Right ventricle myocardium superior (tissue), 1 donor: ENCODE measurements at regions not wholly inside any gene's neighbourhood (a gene's known extent, or its start where the extent isn't known, plus 50 kb on each side); places are given as distances from the start of the nearest gene placed in this dataset.
A peak's percentile ranks its signal among the peaks of the same experiment; 100 is the strongest.

Experiments used
- ATAC-seq: fragments of 200-7000 bp; cut with Tn5 transposase; one replicate; pipeline ENCODE4 v1.9.1; 2020; ENCODE audit warnings: mild to moderate bottlenecking; ENCODE audit not compliant: poor library complexity
- DNase-seq: peaks from one replicate; pipeline ENCODE4 v3.0.0-alpha.2; 2020
- intact Hi-C: fragments of 100-400 bp; cut with DNase I; formaldehyde crosslinking; loops from one replicate; pipeline ENCODE4 v1.11.2; 2022
- donor health status: DM: no; HTN: yes; CAD: no; lungs with severe emphysema.

- ATAC-seq (peak; percentile 66), DNase-seq (no peak)
- intact Hi-C loops, result no loop called here
Measured at GRCh38 chr2:20916604-20917286, 93.8 kb upstream of the LDAH start.

GRCh38 chr2:20915271-20915670 lies 92.4 kb upstream of the LDAH start:
- intact Hi-C loops, result no loop called here
- no peak for ATAC-seq
- DNase-seq, result no peak

DNA sequence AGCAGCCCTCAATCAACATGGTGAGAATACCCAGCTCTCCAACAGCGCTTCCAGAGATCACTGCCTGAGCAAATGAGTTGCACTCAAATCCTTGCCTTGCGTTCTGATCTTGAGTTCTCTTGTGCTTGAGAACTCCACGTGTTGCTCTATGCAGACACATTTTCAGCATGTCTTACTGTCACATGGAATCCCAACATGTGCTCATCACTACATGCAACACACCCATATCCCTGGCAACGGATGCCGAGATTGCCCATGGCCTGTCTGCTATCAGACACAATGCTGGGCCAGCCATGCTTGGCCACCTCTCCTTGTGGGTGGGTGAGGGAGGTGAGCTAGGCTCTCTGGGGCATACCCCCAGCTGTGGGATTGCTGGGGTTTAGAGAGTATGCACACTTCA lies 91.9 kb upstream of the LDAH start:
- ATAC-seq, result no peak
- no peak for DNase-seq
- intact Hi-C loops, result no loop called here

DNA sequence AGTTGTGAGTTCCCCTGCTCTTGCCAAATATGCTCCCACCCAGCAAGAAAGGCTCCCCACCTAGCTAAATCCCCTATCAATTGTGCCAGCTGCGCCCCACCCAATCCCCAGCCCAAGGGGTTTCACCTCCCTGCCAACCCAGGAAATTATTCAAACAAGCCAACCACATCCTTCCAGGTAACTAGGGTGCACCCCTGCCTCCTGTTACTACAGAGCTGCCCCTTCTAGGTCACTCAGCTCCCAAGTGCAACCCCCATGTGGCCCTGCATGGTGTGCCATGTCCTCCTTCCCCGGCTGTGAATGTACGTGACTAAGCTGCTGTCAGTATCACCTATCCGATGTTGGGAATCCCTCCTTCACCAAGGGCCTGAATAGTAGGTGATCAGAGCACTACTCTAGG lies 91.2 kb upstream of the LDAH start:
- ATAC-seq, result no peak
- intact Hi-C loops, result no loop called here
- no peak for DNase-seq

GRCh38 chr2:20913491-20913890 lies 90.6 kb upstream of the LDAH start:
- intact Hi-C loops, result no loop called here
- ATAC-seq (no peak), DNase-seq (no peak)

- DNase-seq (no peak), ATAC-seq (no peak)
- intact Hi-C loops, result no loop called here
Measured at GRCh38 chr2:20900052-20900636, 77.2 kb upstream of the LDAH start.

GRCh38 chr2:20897874-20898453 lies 75.1 kb upstream of the LDAH start:
- DNase-seq (no peak), ATAC-seq (no peak)
- intact Hi-C loops, result no loop called here

DNA sequence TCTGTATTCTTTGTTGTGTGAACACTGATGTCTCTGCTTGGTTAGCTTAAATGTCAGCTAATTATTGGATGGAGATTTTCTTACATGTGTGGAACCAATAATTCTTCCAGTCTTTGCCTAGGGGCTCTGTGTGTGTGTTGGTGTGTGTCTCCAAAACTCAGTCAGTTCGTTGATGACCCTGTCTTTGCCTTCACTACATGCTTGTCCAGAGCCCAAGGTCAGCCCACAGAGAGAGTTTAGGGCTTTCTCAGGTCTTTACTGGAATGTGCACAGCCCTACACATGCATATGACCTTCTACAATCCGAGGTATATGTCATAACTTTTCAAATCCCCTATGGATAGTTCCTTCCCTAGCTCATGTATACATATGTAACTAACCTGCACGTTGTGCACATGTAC lies 74.1 kb upstream of the LDAH start:
- no peak for ATAC-seq
- intact Hi-C loops, result no loop called here
- DNase-seq, result no peak

DNA sequence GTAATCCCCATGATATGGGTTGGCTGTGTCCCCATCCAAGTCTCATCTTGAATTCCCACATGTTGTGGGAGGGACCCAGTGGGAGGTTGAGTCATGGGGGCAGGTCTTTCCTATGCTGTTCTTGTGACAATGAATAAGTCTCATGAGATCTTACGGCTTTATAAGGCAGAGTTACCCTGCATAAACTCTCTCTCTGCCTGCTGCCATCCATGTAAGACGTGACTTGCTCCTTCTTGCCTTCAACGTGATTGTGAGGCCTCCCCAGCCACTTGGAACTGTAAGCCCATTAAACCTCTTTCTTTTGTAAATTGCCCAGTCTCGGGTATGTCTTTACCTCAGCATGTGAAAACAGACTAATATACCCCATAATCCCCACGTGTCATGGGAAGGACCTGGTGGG lies 61.9 kb upstream of the LDAH start:
- DNase-seq, result no peak
- intact Hi-C loops, result no loop called here
- no peak for ATAC-seq

DNA sequence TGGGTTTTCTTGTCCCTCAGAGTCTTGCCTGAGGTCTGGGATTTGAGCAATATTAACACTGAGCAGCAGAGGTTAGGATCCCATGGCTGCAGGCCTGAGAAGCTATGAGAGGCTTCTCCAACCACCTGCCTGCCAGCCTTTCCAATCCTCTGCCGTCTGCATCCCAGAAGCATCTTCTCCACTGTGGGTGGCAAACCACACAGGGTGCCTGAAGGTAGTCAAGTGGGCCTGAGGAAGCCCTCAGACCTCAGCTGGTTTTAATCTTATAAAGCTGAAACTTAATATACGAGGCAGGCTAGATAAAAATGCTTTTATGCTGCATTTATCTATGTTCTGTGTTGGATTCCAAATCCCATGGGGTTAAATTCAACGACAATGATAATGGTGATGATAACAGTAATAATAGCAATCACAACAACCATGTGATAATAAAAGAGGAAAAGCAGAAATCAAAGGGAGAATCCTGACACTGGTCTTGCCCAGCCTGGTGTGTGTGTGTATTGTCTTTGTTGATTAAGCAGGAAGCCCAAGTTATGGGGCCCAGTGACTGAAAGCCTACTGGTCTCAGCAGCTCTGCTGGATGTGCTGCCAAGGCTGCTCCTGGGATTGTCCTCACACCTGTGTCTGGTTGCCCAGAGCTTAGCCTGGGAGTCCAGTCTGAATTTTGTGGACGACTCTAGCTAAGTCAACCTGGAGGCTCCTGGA lies 59.7 kb upstream of the LDAH start:
- no peak for ATAC-seq
- intact Hi-C loops, result no loop called here
- DNase-seq, result no peak

DNA sequence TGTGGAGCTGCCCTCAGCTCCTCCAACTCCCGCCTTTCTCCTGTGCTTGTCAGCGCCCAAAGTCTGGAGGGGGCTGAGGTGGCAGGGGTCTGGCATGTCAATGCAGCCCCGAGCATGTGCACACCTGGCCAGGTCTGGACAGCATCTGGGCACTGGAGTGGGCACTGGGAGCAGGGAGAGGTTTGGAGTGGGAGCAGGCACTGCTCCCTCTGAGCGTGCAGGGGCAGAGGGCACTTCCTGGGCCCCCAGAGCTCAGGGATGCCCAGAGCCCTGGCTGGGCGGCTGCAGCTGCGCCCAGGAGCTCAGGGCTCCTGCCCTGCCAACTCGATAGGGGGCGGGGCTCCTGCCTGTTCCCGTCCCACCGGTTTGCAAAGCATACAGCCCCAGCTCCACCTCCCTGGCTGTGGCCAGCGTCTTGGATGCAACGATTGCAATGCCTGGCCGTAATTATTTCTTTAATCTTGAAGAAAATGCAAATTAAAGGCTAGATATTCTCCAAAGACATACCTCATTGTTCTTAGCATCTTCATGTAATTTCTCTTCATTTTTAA lies 57.4 kb upstream of the LDAH start:
- ATAC-seq, result no peak
- no peak for DNase-seq
- intact Hi-C loops, result no loop called here

- no peak for ATAC-seq
- intact Hi-C loops, result no loop called here
Measured at GRCh38 chr2:20879221-20879620, 56.3 kb upstream of the LDAH start.

DNA sequence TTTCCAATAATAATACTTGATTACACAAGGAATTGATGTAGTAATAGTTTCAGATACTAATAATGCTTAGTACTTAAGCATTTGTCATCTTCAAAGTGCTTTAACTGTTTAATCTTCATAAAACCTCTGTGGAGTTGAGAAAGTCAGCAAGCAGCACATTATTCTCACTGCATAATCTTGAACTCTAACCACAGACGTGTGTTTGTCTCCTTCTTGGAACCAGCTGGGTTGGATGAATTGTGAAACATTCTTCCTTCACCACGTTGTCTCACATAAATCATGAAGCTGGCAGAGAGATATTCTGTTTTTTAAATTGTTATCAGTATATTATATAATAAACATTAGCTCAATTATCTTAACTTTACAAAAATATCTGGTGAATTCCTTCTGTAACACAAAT lies 55.1 kb upstream of the LDAH start:
- ATAC-seq (no peak), DNase-seq (no peak)
- intact Hi-C loops, result no loop called here

More at GRCh38 chr2:20879221-20879620, 56.3 kb upstream of the LDAH start:
- DNase-seq, result no peak
